ENCODE measurements at regions not wholly inside any gene's neighbourhood (a gene's known extent, or its start where the extent isn't known, plus 50 kb on each side); places are given as distances from the start of the nearest gene placed in this dataset.

GRCh38 chr2:56476509-56477071 lies 292.8 kb downstream of the CCDC85A start:
- Histone ChIP-seq H3K4me3 (ENCODE audit: low read length) (no peak overlapping the region), H2AFZ (ENCODE audit: low read length) (no peak overlapping the region), H3K4me2 (ENCODE audit: low read length) (no peak overlapping the region), H3K9me2 (replicated peaks; ENCODE audit: low read length) (no peaks in the 10 kb centered on the region), H3K36me3 (ENCODE audit: low read depth, low read length) (no peaks in the 10 kb centered on the region), H3K27ac (ENCODE audit: low read length) (no peak overlapping the region), H3F3A (ENCODE audit: low read length, unreplicated experiment) (no peaks in the 10 kb centered on the region), H3K9ac (ENCODE audit: low read length) (no peak overlapping the region), H3K4me1 (ENCODE audit: insufficient read depth, low read length) (no peaks in the 10 kb centered on the region), H3K79me2 (ENCODE audit: low read length) (no peaks in the 10 kb centered on the region), H3K27me3 (ENCODE audit: low read length) (no peaks in the 10 kb centered on the region), H3K9me3 (ENCODE audit: low read length) (no peaks in the 10 kb centered on the region), H4K20me1 (ENCODE audit: low read length) (no peaks in the 10 kb centered on the region)
- POLR2A ChIA-PET (ENCODE audit: unreplicated experiment): no interaction called here
- BruUV-seq (replicated peaks): no TSS peak
- TF ChIP-seq CTCF (conservative IDR thresholded peaks at IDR 0.05; ENCODE audit: low read depth, low read length) (no peak), EZH2 (IDR thresholded peaks at IDR 0.05; ENCODE audit: low read length, unreplicated experiment) (no peak), EZH2phosphoT487 (IDR thresholded peaks at IDR 0.05; ENCODE audit: borderline replicate concordance, low read length) (no peak)
- CTCF ChIA-PET: no interaction called here
- intact Hi-C loops (cut with micrococcal nuclease): no loop called here
- no peak for DNase-seq
- no peak for ATAC-seq

- no peaks in the 10 kb centered on the region for H3K9me3 ChIP-seq (ENCODE audit: low read length)
- DNase-seq (no peak), ATAC-seq (no peak)
- H3K9me2 ChIP-seq (replicated peaks; ENCODE audit: low read length): no peaks in the 10 kb centered on the region
- no peaks in the 10 kb centered on the region for H4K20me1 ChIP-seq (ENCODE audit: low read length)
- POLR2A ChIA-PET (ENCODE audit: unreplicated experiment): no interaction called here
- TF ChIP-seq CTCF (conservative IDR thresholded peaks at IDR 0.05; ENCODE audit: low read depth, low read length): no peak
- TF ChIP-seq EZH2phosphoT487 (IDR thresholded peaks at IDR 0.05; ENCODE audit: borderline replicate concordance, low read length): no peak
- TF ChIP-seq EZH2 (IDR thresholded peaks at IDR 0.05; ENCODE audit: low read length, unreplicated experiment): no peak
- no peak overlapping the region for H3K4me2 ChIP-seq (ENCODE audit: low read length)
- CTCF ChIA-PET: no interaction called here
- H3K9ac ChIP-seq (ENCODE audit: low read length): no peak overlapping the region
- H3K36me3 ChIP-seq (ENCODE audit: low read depth, low read length): no peaks in the 10 kb centered on the region
- H3K27ac ChIP-seq (ENCODE audit: low read length): no peak overlapping the region
- no peaks in the 10 kb centered on the region for H3K27me3 ChIP-seq (ENCODE audit: low read length)
- intact Hi-C loops (cut with micrococcal nuclease): no loop called here
- no TSS peak for BruUV-seq (replicated peaks)
- H3K4me1 ChIP-seq (ENCODE audit: insufficient read depth, low read length): no peaks in the 10 kb centered on the region
- no peaks in the 10 kb centered on the region for H3F3A ChIP-seq (ENCODE audit: low read length, unreplicated experiment)
- H2AFZ ChIP-seq (ENCODE audit: low read length): no peak overlapping the region
- no peak overlapping the region for H3K4me3 ChIP-seq (ENCODE audit: low read length)
- no peaks in the 10 kb centered on the region for H3K79me2 ChIP-seq (ENCODE audit: low read length)
Measured at GRCh38 chr2:56478027-56478426, 294.2 kb downstream of the CCDC85A start.

- no TSS peak for BruUV-seq (replicated peaks)
- H3K4me3 ChIP-seq (ENCODE audit: low read length): no peak overlapping the region
- CTCF ChIA-PET: no interaction called here
- ATAC-seq: no peak
- H4K20me1 ChIP-seq (ENCODE audit: low read length): no peaks in the 10 kb centered on the region
- no peaks in the 10 kb centered on the region for H3F3A ChIP-seq (ENCODE audit: low read length, unreplicated experiment)
- no peaks in the 10 kb centered on the region for H3K27me3 ChIP-seq (ENCODE audit: low read length)
- no peaks in the 10 kb centered on the region for H3K9me2 ChIP-seq (replicated peaks; ENCODE audit: low read length)
- DNase-seq: no peak
- no peaks in the 10 kb centered on the region for H3K36me3 ChIP-seq (ENCODE audit: low read depth, low read length)
- H3K4me1 ChIP-seq (ENCODE audit: insufficient read depth, low read length): 0 out of 2 replicates have a peak, but pooled peaks cover 4% of the 10 kb centered on the region
- POLR2A ChIA-PET (ENCODE audit: unreplicated experiment): no interaction called here
- H2AFZ ChIP-seq (ENCODE audit: low read length): no peak overlapping the region
- TF ChIP-seq EZH2 (IDR thresholded peaks at IDR 0.05; ENCODE audit: low read length, unreplicated experiment): no peak
- TF ChIP-seq EZH2phosphoT487 (IDR thresholded peaks at IDR 0.05; ENCODE audit: borderline replicate concordance, low read length): no peak
- intact Hi-C loops (cut with micrococcal nuclease): no loop called here
- no peak overlapping the region for H3K27ac ChIP-seq (ENCODE audit: low read length)
- no peak overlapping the region for H3K9ac ChIP-seq (ENCODE audit: low read length)
- no peak overlapping the region for H3K4me2 ChIP-seq (ENCODE audit: low read length)
- H3K9me3 ChIP-seq (ENCODE audit: low read length): no peaks in the 10 kb centered on the region
- no peaks in the 10 kb centered on the region for H3K79me2 ChIP-seq (ENCODE audit: low read length)
Measured at GRCh38 chr2:56483081-56483480, 299.3 kb downstream of the CCDC85A start.
